Kidney (tissue), 13 donors: ENCODE measurements at regions not wholly inside any gene's neighbourhood (a gene's known extent, or its start where the extent isn't known, plus 50 kb on each side); places are given as distances from the start of the nearest gene placed in this dataset.

Source experiments
- DNase-seq, 5 donors: peaks; one replicate each; pipeline ENCODE4 v3.0.0-alpha.2; 2013 to 2020
- FAIRE-seq: peaks from 2 replicates; lab custom pipeline; 2012; peaks lifted over from hg19 to GRCh38; lab: Jason Lieb, UNC
- H3K27ac ChIP-seq, 2 donors: one replicate each; pipeline ENCODE4 v1.7.0; 2013; ENCODE audit warnings: low read depth in 2 of 2, low read length in 2 of 2, inconsistent platforms in 1 of 2
- H3K27me3 ChIP-seq: one replicate; pipeline ENCODE4 v1.7.1; 2013; ENCODE audit warnings: low read length, inconsistent platforms; ENCODE audit not compliant: control insufficient read depth, insufficient read depth
- H3K36me3 ChIP-seq, 3 donors: one replicate each; pipeline versions ENCODE4 v1.7.0 to v1.7.1; 2013; ENCODE audit warnings: low read length in 3 of 3, control low read depth in 1 of 3, inconsistent platforms in 1 of 3; ENCODE audit not compliant: insufficient read depth in 3 of 3, control insufficient read depth in 2 of 3
- H3K4me1 ChIP-seq, 3 donors: one replicate each; pipeline versions ENCODE4 v1.7.0 to v1.7.1; 2013; ENCODE audit warnings: low read length in 3 of 3, inconsistent platforms in 1 of 3, low read depth in 1 of 3; ENCODE audit not compliant: control insufficient read depth in 2 of 3, insufficient read depth in 2 of 3
- H3K4me3 ChIP-seq, 3 donors: one replicate each; pipeline versions ENCODE4 v1.7.0 to v1.8.1; 2013; ENCODE audit warnings: low read length in 3 of 3, control low read depth in 1 of 3, inconsistent platforms in 1 of 3
- H3K9ac ChIP-seq, 3 donors: one replicate each; pipeline versions ENCODE4 v1.7.0 to v1.7.1; 2013; ENCODE audit warnings: low read length in 3 of 3, control low read depth in 1 of 3, inconsistent platforms in 1 of 3
- H3K9me3 ChIP-seq, 3 donors: one replicate each; pipeline versions ENCODE4 v1.7.0 to v1.7.1; 2013; ENCODE audit warnings: low read length in 3 of 3, control low read depth in 1 of 3, inconsistent platforms in 1 of 3; ENCODE audit not compliant: control insufficient read depth in 2 of 3, insufficient read depth in 1 of 3
- CTCF ChIP-seq: IDR thresholded peaks from 3 replicates; pipeline ENCODE4 v1.5.1; 2012; ENCODE audit warnings: mild to moderate bottlenecking, moderate library complexity, borderline replicate concordance; ENCODE audit not compliant: insufficient read depth; ENCODE audit errors: extremely low read depth
- intact Hi-C: fragments of 100-400 bp; cut with DNase I; formaldehyde crosslinking; loops from one replicate; pipeline ENCODE4 v1.11.1; 2022
- donor health status: control.
- donor health status: control.
- donor health status: control.
- donor health status: control.
- donor health status: control.
- donor health status: DM: yes; HTN: yes; CAD: no.
- donor health status: Normal renal cell carcinoma (clear cell type).

GRCh38 chr10:80729896-80730295 lies 192.2 kb downstream of the SH2D4B start:
- Histone ChIP-seq H3K36me3 (no peaks in the 10 kb centered on the region), H3K27ac (no peak overlapping the region), H3K4me3 (no peak overlapping the region), H3K27me3 (no peaks in the 10 kb centered on the region), H3K9ac (no peak overlapping the region), H3K4me1 (no peaks in the 10 kb centered on the region), H3K9me3 (no peaks in the 10 kb centered on the region)
- FAIRE-seq = no peak
- no peak for TF ChIP-seq CTCF
- intact Hi-C loops = no loop called here
- no peak for DNase-seq

GRCh38 chr10:80730522-80730921 lies 192.8 kb downstream of the SH2D4B start:
- no peaks in the 10 kb centered on the region for H3K36me3 ChIP-seq
- no peaks in the 10 kb centered on the region for H3K9me3 ChIP-seq
- intact Hi-C loops = no loop called here
- FAIRE-seq (no peak), DNase-seq (no peak)
- H3K4me3 ChIP-seq = no peak overlapping the region
- no peak for TF ChIP-seq CTCF
- H3K9ac ChIP-seq = no peak overlapping the region
- H3K4me1 ChIP-seq = no peaks in the 10 kb centered on the region
- H3K27me3 ChIP-seq = no peaks in the 10 kb centered on the region
- H3K27ac ChIP-seq = no peak overlapping the region

- intact Hi-C loops = no loop called here
- Histone ChIP-seq H3K4me3 (no peak overlapping the region), H3K27me3 (no peaks in the 10 kb centered on the region), H3K4me1 (no peaks in the 10 kb centered on the region), H3K9ac (no peak overlapping the region), H3K36me3 (no peaks in the 10 kb centered on the region), H3K27ac (no peak overlapping the region), H3K9me3 (no peaks in the 10 kb centered on the region)
- DNase-seq (no peak), FAIRE-seq (no peak)
- TF ChIP-seq CTCF = no peak
Observed at GRCh38 chr10:80734589-80734988, 196.9 kb downstream of the SH2D4B start.

GRCh38 chr10:80737209-80737608 lies 199.5 kb downstream of the SH2D4B start:
- no peaks in the 10 kb centered on the region for H3K27me3 ChIP-seq
- no peak overlapping the region for H3K4me3 ChIP-seq
- no peak overlapping the region for H3K9ac ChIP-seq
- FAIRE-seq (no peak), DNase-seq (no peak)
- intact Hi-C loops = no loop called here
- no peaks in the 10 kb centered on the region for H3K36me3 ChIP-seq
- H3K9me3 ChIP-seq = no peaks in the 10 kb centered on the region
- no peak for TF ChIP-seq CTCF
- no peaks in the 10 kb centered on the region for H3K4me1 ChIP-seq
- no peak overlapping the region for H3K27ac ChIP-seq
